Dermis blood vessel endothelial cell (primary cell): ENCODE measurements at regions not wholly inside any gene's neighbourhood (a gene's known extent, or its start where the extent isn't known, plus 50 kb on each side); places are given as distances from the start of the nearest gene placed in this dataset.

ENCODE experiments used
- DNase-seq: peaks from one replicate; pipeline ENCODE4 v3.0.0; 2010

GRCh38 chr2:5921081-5921642, 229.0 kb downstream of the SOX11 start:
- no peak for DNase-seq

DNA sequence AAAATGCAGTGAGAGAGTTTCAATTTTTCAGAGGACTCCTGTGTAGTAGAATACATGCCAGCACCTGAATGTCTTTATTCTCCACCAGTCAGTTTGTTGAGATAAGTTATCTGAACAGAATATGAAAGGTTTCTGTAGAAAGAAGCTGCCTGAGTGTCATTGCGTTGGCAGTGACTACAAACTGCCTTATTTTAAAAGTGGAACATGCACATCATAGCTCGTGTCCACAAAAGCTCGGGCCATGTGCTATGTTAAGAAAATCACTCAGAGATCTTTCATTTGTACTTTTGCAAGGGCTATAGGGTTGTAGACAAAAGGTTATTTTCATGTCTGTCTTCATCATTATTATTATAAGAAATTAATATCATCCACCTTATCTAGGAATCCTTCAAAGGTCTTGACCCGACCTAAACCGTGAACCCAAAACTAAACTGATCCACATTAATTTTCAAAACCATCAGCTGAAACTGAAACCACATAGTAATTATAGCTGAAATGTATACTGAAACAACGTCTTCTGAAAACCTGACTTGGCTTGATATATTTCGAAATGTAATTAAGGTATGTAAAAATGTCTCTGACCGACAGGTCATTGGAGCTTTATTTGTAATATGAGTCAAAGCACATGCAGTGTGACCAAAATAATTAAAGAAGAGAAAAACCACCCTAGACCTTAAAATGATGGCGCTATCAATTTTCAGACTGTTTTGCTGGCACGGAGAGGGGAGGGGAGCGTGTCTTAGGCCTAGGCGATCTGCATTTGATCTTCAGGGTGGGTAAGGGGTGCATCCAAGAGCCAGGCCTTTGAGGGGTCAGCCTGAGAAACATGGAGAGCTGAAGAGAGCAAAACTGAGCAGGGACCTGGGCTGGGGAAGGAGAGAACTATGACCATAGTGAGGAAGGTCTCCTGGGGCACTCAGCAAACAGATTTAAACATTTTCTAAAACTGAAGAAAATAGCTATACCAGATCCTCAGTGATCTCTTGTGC, 232.1 kb downstream of the SOX11 start:
- DNase-seq: no peak

DNA sequence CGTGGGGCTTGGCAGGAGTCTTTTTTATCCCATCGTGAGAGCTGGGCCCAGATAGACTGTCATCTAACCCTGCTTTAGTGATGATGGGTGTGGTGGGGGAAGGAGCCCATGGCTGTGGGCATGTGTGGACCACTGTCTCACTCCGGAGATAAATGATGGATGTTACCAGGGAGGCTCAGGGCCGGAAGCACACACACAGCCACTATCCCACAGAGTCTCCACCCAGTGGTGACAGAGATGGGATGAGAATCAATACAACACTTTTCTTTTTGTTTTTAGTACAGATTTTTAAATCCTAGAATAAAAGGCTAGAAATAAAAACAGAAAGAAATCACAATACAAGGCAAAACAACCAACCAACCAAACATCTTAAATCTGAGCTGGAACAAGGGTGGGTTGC, 233.4 kb downstream of the SOX11 start:
- DNase-seq: no peak

- no peak for DNase-seq
Observed at GRCh38 chr2:5926871-5927512, 234.8 kb downstream of the SOX11 start.

- no peak for DNase-seq
Observed at GRCh38 chr2:5932556-5933469, 240.6 kb downstream of the SOX11 start.

- DNase-seq: no peak
Observed at GRCh38 chr2:5933669-5934068, 241.5 kb downstream of the SOX11 start.

GRCh38 chr2:5937321-5937720, 245.1 kb downstream of the SOX11 start:
- no peak for DNase-seq

DNA sequence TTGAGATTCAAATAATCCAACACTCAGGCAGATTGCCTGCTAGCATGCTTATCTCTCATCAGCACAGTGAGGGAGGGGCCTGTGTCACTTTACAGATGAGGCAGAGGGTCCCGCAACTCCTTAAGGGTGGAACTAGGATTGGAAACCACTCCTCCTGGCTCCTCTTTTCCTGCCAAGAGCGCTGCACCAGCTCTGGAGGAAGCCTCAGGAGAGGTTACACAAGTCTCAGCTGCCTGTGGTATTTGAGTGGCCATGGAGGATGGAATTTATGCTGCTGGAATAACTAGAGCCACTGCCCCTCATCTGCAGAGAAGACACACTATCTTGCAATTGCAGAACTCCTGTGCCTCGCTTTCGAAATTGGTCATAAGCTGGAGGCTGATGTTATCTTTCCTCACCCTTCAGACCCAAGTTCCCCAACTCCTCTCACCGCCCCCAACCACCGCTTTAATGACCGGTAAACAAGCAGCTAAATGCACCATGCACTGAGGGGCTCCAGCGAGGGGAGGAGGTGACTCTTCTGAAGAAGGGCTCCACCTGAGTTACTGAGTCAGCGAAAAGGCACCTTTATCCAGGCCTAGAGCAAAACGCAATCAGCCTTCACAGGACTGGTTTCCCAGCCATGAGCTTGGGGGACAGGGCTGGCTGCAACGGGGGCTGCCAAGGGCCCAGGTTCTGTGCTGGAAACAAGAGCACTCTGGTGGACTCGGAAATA, 245.8 kb downstream of the SOX11 start:
- no peak for DNase-seq

- DNase-seq: no peak
Observed at GRCh38 chr2:5938566-5938896, 246.3 kb downstream of the SOX11 start.

DNA sequence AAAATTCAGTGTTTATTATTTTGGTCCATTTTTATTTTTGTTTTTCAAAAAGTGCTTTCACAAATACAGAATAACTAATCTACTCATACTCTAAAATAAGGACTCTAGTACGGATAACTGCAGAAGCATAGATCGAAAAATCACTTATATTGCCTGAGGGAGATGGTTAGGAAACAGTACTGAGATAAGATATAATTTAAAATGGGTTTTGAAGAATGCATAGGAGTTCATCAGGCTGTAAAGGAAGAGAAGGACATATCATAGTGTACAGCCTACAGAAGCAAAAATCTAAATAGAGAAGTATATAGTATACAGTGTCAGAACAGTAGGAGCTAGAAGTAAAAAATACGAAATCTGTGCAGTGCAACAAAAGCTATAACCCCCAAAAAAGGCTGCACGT, 247.4 kb downstream of the SOX11 start:
- DNase-seq: no peak

GRCh38 chr2:5940596-5941535, 248.7 kb downstream of the SOX11 start:
- DNase-seq: no peak

DNA sequence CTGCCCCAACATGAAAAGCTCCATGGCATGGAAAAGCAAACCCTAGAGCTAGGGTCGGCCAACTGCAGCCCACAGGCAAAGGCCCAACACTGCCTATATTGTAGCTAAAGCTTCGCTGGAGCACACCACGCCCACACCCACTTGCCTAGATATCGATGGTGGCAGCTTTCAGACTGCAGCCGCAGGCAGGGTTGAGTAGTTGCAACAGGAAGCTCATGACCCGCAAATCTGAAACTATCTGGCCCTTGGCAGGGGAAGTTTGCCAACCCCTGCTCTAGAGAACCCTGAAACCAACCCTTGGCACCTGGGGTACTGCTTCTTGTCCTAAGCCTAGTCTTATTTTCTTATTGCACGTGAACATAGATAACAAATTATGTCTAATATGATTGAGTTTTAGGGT, 250.0 kb downstream of the SOX11 start:
- DNase-seq: no peak

DNA sequence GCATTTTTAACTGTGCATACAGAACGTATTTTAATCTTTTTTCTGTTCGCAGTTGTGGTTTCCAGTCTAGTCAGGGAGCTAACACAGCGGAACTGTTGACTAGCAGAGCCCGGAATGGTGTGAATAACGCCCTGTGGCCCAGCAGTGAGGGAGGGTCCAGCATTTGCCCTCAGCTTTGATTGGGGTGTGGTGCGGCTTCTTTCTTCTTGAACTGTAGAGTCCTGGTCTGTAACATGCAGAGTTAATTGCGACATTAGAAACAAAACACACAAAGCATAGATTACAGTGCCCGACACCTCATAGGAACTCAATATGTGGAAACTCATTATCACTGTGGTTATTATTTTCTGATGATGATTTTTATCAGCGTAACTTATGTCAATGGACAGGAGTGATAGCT, 253.6 kb downstream of the SOX11 start:
- DNase-seq: no peak

GRCh38 chr2:5946225-5947115, 254.3 kb downstream of the SOX11 start:
- DNase-seq: no peak

DNA sequence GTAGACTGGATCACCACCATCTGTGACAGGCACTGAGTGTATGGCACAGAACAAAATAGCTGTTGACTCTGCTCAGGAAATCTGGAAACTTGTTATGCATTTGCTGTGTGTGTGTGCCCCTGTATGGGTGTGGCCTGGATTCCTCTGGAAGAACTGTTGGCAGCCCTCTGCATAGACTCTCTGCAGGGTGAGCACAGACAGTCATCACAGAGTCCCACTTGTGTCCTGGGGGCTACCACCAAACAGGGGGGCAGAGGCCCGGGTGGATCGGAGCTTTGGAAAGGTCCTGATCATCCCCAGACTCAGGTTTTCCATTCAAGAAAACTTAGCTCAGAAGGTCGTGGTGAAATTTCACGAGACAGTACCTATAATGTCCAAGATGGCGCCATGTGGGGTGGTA, 258.6 kb downstream of the SOX11 start:
- DNase-seq: no peak

- DNase-seq: no peak
Observed at GRCh38 chr2:5951471-5951870, 259.3 kb downstream of the SOX11 start.

- DNase-seq: no peak
Observed at GRCh38 chr2:5953525-5953924, 261.3 kb downstream of the SOX11 start.

DNA sequence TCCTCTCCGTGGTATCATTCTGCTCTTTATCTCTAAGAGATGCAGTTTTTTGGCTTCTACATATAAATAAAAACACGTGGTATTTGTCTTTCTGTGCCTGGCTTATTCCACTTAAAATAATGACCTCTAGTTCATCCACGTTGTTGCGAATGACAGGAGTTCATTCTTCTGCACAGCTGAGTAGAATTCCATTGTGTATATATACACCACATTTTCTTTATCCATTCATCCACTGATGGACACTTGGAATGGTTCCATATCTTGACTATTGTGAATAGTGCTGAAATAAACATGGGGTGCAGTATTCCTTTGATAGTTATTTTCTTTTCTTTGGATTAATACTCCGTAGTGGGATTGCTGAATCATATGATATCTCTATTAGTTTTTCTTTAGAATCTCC, 262.3 kb downstream of the SOX11 start:
- DNase-seq: no peak

DNA sequence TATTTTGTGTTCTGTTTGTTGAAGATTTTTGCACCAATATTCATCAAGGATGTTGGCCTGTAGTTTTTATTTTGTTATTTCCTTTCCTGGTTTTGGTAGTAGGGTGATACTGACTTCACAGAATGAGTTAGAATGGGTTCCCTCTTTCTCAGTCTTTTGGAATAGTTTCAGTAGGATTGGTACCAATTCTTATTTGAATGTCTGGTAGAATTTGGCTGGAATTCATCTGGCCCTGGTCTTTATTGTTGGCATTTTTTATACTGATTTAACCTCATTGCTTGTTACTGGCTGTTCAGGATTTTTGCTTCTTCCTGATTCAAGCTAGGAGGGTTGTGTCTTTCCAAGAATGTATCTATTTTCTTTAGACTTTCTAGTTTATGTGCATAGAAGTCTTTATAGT, 263.7 kb downstream of the SOX11 start:
- no peak for DNase-seq
